ENCODE measurements at regions not wholly inside any gene's neighbourhood (a gene's known extent, or its start where the extent isn't known, plus 50 kb on each side); places are given as distances from the start of the nearest gene placed in this dataset.

GRCh38 chr1:88062650-88063153 is 621.4 kb upstream of the PKN2 start:
- DNase-seq: no peak
- no peak overlapping the region for H3K27ac ChIP-seq (ENCODE audit: insufficient read depth, low read length, poor library complexity, severe bottlenecking)
- H3K9me3 ChIP-seq (ENCODE audit: control insufficient read depth, low read length): no peaks in the 10 kb centered on the region
- H3K4me3 ChIP-seq (ENCODE audit: insufficient read depth, low read depth, low read length, poor library complexity, severe bottlenecking): no peak overlapping the region
- H3K4me1 ChIP-seq (ENCODE audit: control insufficient read depth, insufficient read depth, low read length, poor library complexity, severe bottlenecking): no peaks in the 10 kb centered on the region
- no peaks in the 10 kb centered on the region for H3K27me3 ChIP-seq (replicated peaks; ENCODE audit: control insufficient read depth, insufficient read depth, low read length, poor library complexity, severe bottlenecking)
- H3K36me3 ChIP-seq (ENCODE audit: control insufficient read depth, insufficient read depth, low read length): no peaks in the 10 kb centered on the region

- Histone ChIP-seq H3K4me3 (ENCODE audit: insufficient read depth, low read depth, low read length, poor library complexity, severe bottlenecking) (no peak overlapping the region), H3K4me1 (ENCODE audit: control insufficient read depth, insufficient read depth, low read length, poor library complexity, severe bottlenecking) (no peaks in the 10 kb centered on the region), H3K27me3 (replicated peaks; ENCODE audit: control insufficient read depth, insufficient read depth, low read length, poor library complexity, severe bottlenecking) (no peaks in the 10 kb centered on the region), H3K27ac (ENCODE audit: insufficient read depth, low read length, poor library complexity, severe bottlenecking) (no peak overlapping the region), H3K36me3 (ENCODE audit: control insufficient read depth, insufficient read depth, low read length) (no peaks in the 10 kb centered on the region), H3K9me3 (ENCODE audit: control insufficient read depth, low read length) (no peaks in the 10 kb centered on the region)
- DNase-seq: no peak
These were observed 620.5 kb upstream of the PKN2 start for GRCh38 chr1:88063605-88064004.

- Histone ChIP-seq H3K27ac (ENCODE audit: insufficient read depth, low read length, poor library complexity, severe bottlenecking) (no peak overlapping the region), H3K27me3 (replicated peaks; ENCODE audit: control insufficient read depth, insufficient read depth, low read length, poor library complexity, severe bottlenecking) (no peaks in the 10 kb centered on the region), H3K4me1 (ENCODE audit: control insufficient read depth, insufficient read depth, low read length, poor library complexity, severe bottlenecking) (no peaks in the 10 kb centered on the region), H3K4me3 (ENCODE audit: insufficient read depth, low read depth, low read length, poor library complexity, severe bottlenecking) (no peak overlapping the region), H3K9me3 (ENCODE audit: control insufficient read depth, low read length) (no peaks in the 10 kb centered on the region), H3K36me3 (ENCODE audit: control insufficient read depth, insufficient read depth, low read length) (no peaks in the 10 kb centered on the region)
- DNase-seq: no peak
These were observed 615.6 kb upstream of the PKN2 start for GRCh38 chr1:88068407-88068960.

GRCh38 chr1:88070956-88071355 is 613.1 kb upstream of the PKN2 start:
- Histone ChIP-seq H3K36me3 (ENCODE audit: control insufficient read depth, insufficient read depth, low read length) (no peaks in the 10 kb centered on the region), H3K27ac (ENCODE audit: insufficient read depth, low read length, poor library complexity, severe bottlenecking) (no peak overlapping the region), H3K27me3 (replicated peaks; ENCODE audit: control insufficient read depth, insufficient read depth, low read length, poor library complexity, severe bottlenecking) (no peaks in the 10 kb centered on the region), H3K9me3 (ENCODE audit: control insufficient read depth, low read length) (no peaks in the 10 kb centered on the region), H3K4me3 (ENCODE audit: insufficient read depth, low read depth, low read length, poor library complexity, severe bottlenecking) (no peak overlapping the region), H3K4me1 (ENCODE audit: control insufficient read depth, insufficient read depth, low read length, poor library complexity, severe bottlenecking) (no peaks in the 10 kb centered on the region)
- DNase-seq: no peak

- no peak overlapping the region for H3K27ac ChIP-seq (ENCODE audit: insufficient read depth, low read length, poor library complexity, severe bottlenecking)
- no peak overlapping the region for H3K4me3 ChIP-seq (ENCODE audit: insufficient read depth, low read depth, low read length, poor library complexity, severe bottlenecking)
- no peaks in the 10 kb centered on the region for H3K36me3 ChIP-seq (ENCODE audit: control insufficient read depth, insufficient read depth, low read length)
- no peak for DNase-seq
- no peaks in the 10 kb centered on the region for H3K27me3 ChIP-seq (replicated peaks; ENCODE audit: control insufficient read depth, insufficient read depth, low read length, poor library complexity, severe bottlenecking)
- no peaks in the 10 kb centered on the region for H3K4me1 ChIP-seq (ENCODE audit: control insufficient read depth, insufficient read depth, low read length, poor library complexity, severe bottlenecking)
- H3K9me3 ChIP-seq (ENCODE audit: control insufficient read depth, low read length): no peaks in the 10 kb centered on the region
These were observed 609.4 kb upstream of the PKN2 start for GRCh38 chr1:88074661-88075060.

GRCh38 chr1:88075813-88076212 is 608.3 kb upstream of the PKN2 start:
- no peak for DNase-seq

GRCh38 chr1:88079036-88079435 is 605.0 kb upstream of the PKN2 start:
- Histone ChIP-seq H3K36me3 (ENCODE audit: control insufficient read depth, insufficient read depth, low read length) (no peaks in the 10 kb centered on the region), H3K4me3 (ENCODE audit: insufficient read depth, low read depth, low read length, poor library complexity, severe bottlenecking) (no peak overlapping the region), H3K9me3 (ENCODE audit: control insufficient read depth, low read length) (no peaks in the 10 kb centered on the region), H3K4me1 (ENCODE audit: control insufficient read depth, insufficient read depth, low read length, poor library complexity, severe bottlenecking) (no peaks in the 10 kb centered on the region), H3K27me3 (replicated peaks; ENCODE audit: control insufficient read depth, insufficient read depth, low read length, poor library complexity, severe bottlenecking) (no peaks in the 10 kb centered on the region), H3K27ac (ENCODE audit: insufficient read depth, low read length, poor library complexity, severe bottlenecking) (no peak overlapping the region)
- DNase-seq: no peak

More at GRCh38 chr1:88075813-88076212, 608.3 kb upstream of the PKN2 start:
- H3K27me3 ChIP-seq (replicated peaks; ENCODE audit: control insufficient read depth, insufficient read depth, low read length, poor library complexity, severe bottlenecking): no peaks in the 10 kb centered on the region
- no peaks in the 10 kb centered on the region for H3K36me3 ChIP-seq (ENCODE audit: control insufficient read depth, insufficient read depth, low read length)
- H3K27ac ChIP-seq (ENCODE audit: insufficient read depth, low read length, poor library complexity, severe bottlenecking): no peak overlapping the region
- H3K4me3 ChIP-seq (ENCODE audit: insufficient read depth, low read depth, low read length, poor library complexity, severe bottlenecking): no peak overlapping the region
- H3K9me3 ChIP-seq (ENCODE audit: control insufficient read depth, low read length): no peaks in the 10 kb centered on the region
- no peaks in the 10 kb centered on the region for H3K4me1 ChIP-seq (ENCODE audit: control insufficient read depth, insufficient read depth, low read length, poor library complexity, severe bottlenecking)

- Histone ChIP-seq H3K4me1 (ENCODE audit: control insufficient read depth, insufficient read depth, low read length, poor library complexity, severe bottlenecking) (no peaks in the 10 kb centered on the region), H3K9me3 (ENCODE audit: control insufficient read depth, low read length) (no peaks in the 10 kb centered on the region)
These were observed 603.2 kb upstream of the PKN2 start for GRCh38 chr1:88080875-88081274.

GRCh38 chr1:88088481-88088880 is 595.6 kb upstream of the PKN2 start:
- no peak for DNase-seq
- no peak overlapping the region for H3K4me3 ChIP-seq (ENCODE audit: insufficient read depth, low read depth, low read length, poor library complexity, severe bottlenecking)
- no peaks in the 10 kb centered on the region for H3K36me3 ChIP-seq (ENCODE audit: control insufficient read depth, insufficient read depth, low read length)
- H3K9me3 ChIP-seq (ENCODE audit: control insufficient read depth, low read length): no peaks in the 10 kb centered on the region
- H3K27me3 ChIP-seq (replicated peaks; ENCODE audit: control insufficient read depth, insufficient read depth, low read length, poor library complexity, severe bottlenecking): no peaks in the 10 kb centered on the region
- no peak overlapping the region for H3K27ac ChIP-seq (ENCODE audit: insufficient read depth, low read length, poor library complexity, severe bottlenecking)
- H3K4me1 ChIP-seq (ENCODE audit: control insufficient read depth, insufficient read depth, low read length, poor library complexity, severe bottlenecking): no peaks in the 10 kb centered on the region

More at GRCh38 chr1:88080875-88081274, 603.2 kb upstream of the PKN2 start:
- Histone ChIP-seq H3K27me3 (replicated peaks; ENCODE audit: control insufficient read depth, insufficient read depth, low read length, poor library complexity, severe bottlenecking) (no peaks in the 10 kb centered on the region), H3K36me3 (ENCODE audit: control insufficient read depth, insufficient read depth, low read length) (no peaks in the 10 kb centered on the region), H3K27ac (ENCODE audit: insufficient read depth, low read length, poor library complexity, severe bottlenecking) (no peak overlapping the region), H3K4me3 (ENCODE audit: insufficient read depth, low read depth, low read length, poor library complexity, severe bottlenecking) (no peak overlapping the region)
- no peak for DNase-seq

GRCh38 chr1:88089961-88090360 is 594.1 kb upstream of the PKN2 start:
- Histone ChIP-seq H3K4me3 (ENCODE audit: insufficient read depth, low read depth, low read length, poor library complexity, severe bottlenecking) (no peak overlapping the region), H3K9me3 (ENCODE audit: control insufficient read depth, low read length) (no peaks in the 10 kb centered on the region), H3K27ac (ENCODE audit: insufficient read depth, low read length, poor library complexity, severe bottlenecking) (no peak overlapping the region), H3K4me1 (ENCODE audit: control insufficient read depth, insufficient read depth, low read length, poor library complexity, severe bottlenecking) (no peaks in the 10 kb centered on the region), H3K36me3 (ENCODE audit: control insufficient read depth, insufficient read depth, low read length) (no peaks in the 10 kb centered on the region), H3K27me3 (replicated peaks; ENCODE audit: control insufficient read depth, insufficient read depth, low read length, poor library complexity, severe bottlenecking) (no peaks in the 10 kb centered on the region)
- no peak for DNase-seq

All from effector memory CD4-positive, alpha-beta T cell (primary cell).